IMR-90 (cell line): ENCODE measurements at regions not wholly inside any gene's neighbourhood (a gene's known extent, or its start where the extent isn't known, plus 50 kb on each side); places are given as distances from the start of the nearest gene placed in this dataset.

ENCODE experiments used
- ATAC-seq: fragments of 200-7000 bp; cut with Tn5 transposase; 2 replicates; pipeline ENCODE4 v1.9.1; 2020; ENCODE audit warnings: low read depth, mild to moderate bottlenecking, moderate library complexity
- BruUV-seq: library from RNA; stranded (reverse); fragments of 400-500 nt; replicated peaks from 2 replicates; lab custom pipeline; 2021; lab: Mats Ljungman, UMichigan
- CTCF ChIA-PET: fragments of 300-600 bp; formaldehyde crosslinking; extraction: SDS; loops from one replicate; lab custom pipeline; 2021; ENCODE audit warnings: antibody characterized with exemption; lab: Yijun Ruan, JAX
- POLR2A ChIA-PET: fragments of 300-600 bp; sonication (Branson Sonifier 250); formaldehyde crosslinking; loops from one replicate; lab custom pipeline; 2022; ENCODE audit warnings: antibody characterized with exemption; ENCODE audit not compliant: unreplicated experiment; lab: Charles Lee
- DNase-seq: peaks from one replicate; pipeline ENCODE4 v3.0.0; 2013
- H2AFZ ChIP-seq: replicated peaks from 2 replicates; pipeline ENCODE3; 2013; ENCODE audit warnings: low read length, mild to moderate bottlenecking; ENCODE audit not compliant: poor library complexity
- H2AK5ac ChIP-seq: 2 replicates; pipeline ENCODE4 v1.6.1; 2013; ENCODE audit warnings: low read depth, low read length, inconsistent platforms
- H2AK9ac ChIP-seq: replicated peaks from 2 replicates; pipeline ENCODE3; 2013; ENCODE audit warnings: mild to moderate bottlenecking, low read depth, low read length, moderate library complexity; ENCODE audit not compliant: poor library complexity
- H2BK120ac ChIP-seq: 2 replicates; pipeline ENCODE4 v1.6.1; 2013; ENCODE audit warnings: low read depth, low read length, inconsistent platforms
- H2BK15ac ChIP-seq: 3 replicates; pipeline ENCODE4 v1.6.1; 2013; ENCODE audit warnings: low read depth, low read length, inconsistent platforms
- H2BK20ac ChIP-seq: 2 replicates; pipeline ENCODE4 v1.6.1; 2013; ENCODE audit warnings: low read depth, mild to moderate bottlenecking, inconsistent platforms, low read length, moderate library complexity
- H2BK5ac ChIP-seq: 2 replicates; pipeline ENCODE4 v1.6.1; 2013; ENCODE audit warnings: mild to moderate bottlenecking, low read depth, low read length, inconsistent platforms; ENCODE audit not compliant: poor library complexity, severe bottlenecking
- H3K14ac ChIP-seq: replicated peaks from 2 replicates; pipeline ENCODE4 v1.6.1; 2013; ENCODE audit warnings: low read depth, low read length, inconsistent platforms
- H3K18ac ChIP-seq: 2 replicates; pipeline ENCODE4 v1.6.1; 2013; ENCODE audit warnings: low read depth, low read length, control low read depth
- H3K23ac ChIP-seq: 2 replicates; pipeline ENCODE4 v1.6.1; 2013; ENCODE audit warnings: low read depth, low read length, inconsistent platforms
- H3K27ac ChIP-seq: 2 replicates; pipeline ENCODE4 v1.5.1; 2013; ENCODE audit warnings: mild to moderate bottlenecking, control low read depth, low read length; ENCODE audit not compliant: insufficient read depth
- H3K27me3 ChIP-seq: 2 replicates; pipeline ENCODE4 v1.6.1; 2013; ENCODE audit warnings: low read length; ENCODE audit not compliant: control insufficient read depth, insufficient read depth
- H3K36me3 ChIP-seq: 2 replicates; pipeline ENCODE4 v1.6.1; 2013; ENCODE audit warnings: low read length, mixed read lengths; ENCODE audit not compliant: control insufficient read depth, insufficient read depth
- H3K4ac ChIP-seq: 2 replicates; pipeline ENCODE4 v1.6.1; 2013; ENCODE audit warnings: low read depth, low read length, inconsistent platforms
- H3K4me1 ChIP-seq: 2 replicates; pipeline ENCODE4 v1.6.1; 2013; ENCODE audit warnings: low read length, mixed read lengths; ENCODE audit not compliant: control insufficient read depth, insufficient read depth
- H3K4me2 ChIP-seq: 2 replicates; pipeline ENCODE4 v1.6.1; 2013; ENCODE audit warnings: low read depth, mild to moderate bottlenecking, control low read depth, low read length, moderate library complexity
- H3K4me3 ChIP-seq: 2 replicates; pipeline ENCODE4 v1.5.1; 2013; ENCODE audit warnings: low read depth, mild to moderate bottlenecking, control low read depth, low read length, moderate library complexity; ENCODE audit not compliant: insufficient read depth
- H3K56ac ChIP-seq: 2 replicates; pipeline ENCODE4 v1.6.1; 2013; ENCODE audit warnings: low read length, inconsistent platforms; ENCODE audit not compliant: insufficient read depth; ENCODE audit errors: extremely low read depth
- H3K79me1 ChIP-seq, 2 experiments: 2 replicates each; pipeline ENCODE4 v1.6.1; 2013; ENCODE audit warnings: low read length in 2 of 2, inconsistent platforms in 1 of 2, low read depth in 1 of 2
- H3K9ac ChIP-seq: 2 replicates; pipeline ENCODE4 v1.6.1; 2013; ENCODE audit warnings: low read depth, low read length, control low read depth
- H3K9me1 ChIP-seq: 2 replicates; pipeline ENCODE4 v1.6.1; 2013; ENCODE audit warnings: low read length, inconsistent platforms; ENCODE audit not compliant: insufficient read depth
- H3K9me3 ChIP-seq: 2 replicates; pipeline ENCODE4 v1.6.1; 2013; ENCODE audit warnings: low read length; ENCODE audit not compliant: control insufficient read depth, insufficient read depth
- H4K20me1 ChIP-seq: 2 replicates; pipeline ENCODE4 v1.6.1; 2013; ENCODE audit warnings: low read length, inconsistent platforms; ENCODE audit not compliant: insufficient read depth
- H4K5ac ChIP-seq: 2 replicates; pipeline ENCODE4 v1.6.1; 2013; ENCODE audit warnings: mild to moderate bottlenecking, low read depth, low read length, control low read depth
- H4K8ac ChIP-seq, 2 experiments: 2 replicates each; pipeline ENCODE4 v1.6.1; 2013; ENCODE audit warnings: low read depth in 2 of 2, low read length in 2 of 2, control low read depth in 1 of 2, inconsistent platforms in 1 of 2
- H4K91ac ChIP-seq: 2 replicates; pipeline ENCODE4 v1.6.1; 2013; ENCODE audit warnings: low read depth, low read length, inconsistent platforms; ENCODE audit not compliant: insufficient read depth
- CEBPB ChIP-seq: IDR thresholded peaks from 2 replicates; pipeline ENCODE4 v1.6.1; 2012; ENCODE audit warnings: low read depth, low read length, improper control_type of control experiment
- POLR2A ChIP-seq: IDR thresholded peaks from 2 replicates; pipeline ENCODE4 v1.6.1; 2012; ENCODE audit warnings: mild to moderate bottlenecking, low read depth, low read length
- SMC3 ChIP-seq: fragments of 150-350 bp; IDR thresholded peaks from 2 replicates; pipeline ENCODE4 v1.6.1; 2016; ENCODE audit warnings: low read depth, mild to moderate bottlenecking, antibody characterized with exemption, low read length, moderate library complexity
- WGBS, 2 experiments: methylation state at CpG; one replicate each; pipeline versions ENCODE4 v1.1.5 to v1.1.7; 2013; ENCODE audit warnings: missing lambda C conversion rate in 2 of 2; ENCODE audit not compliant: insufficient read length in 1 of 2; ENCODE audit errors: extremely low coverage in 2 of 2; 5-methylcytosine and 5-hydroxymethylcytosine counted together
- dilution Hi-C: fragments of 300-500 bp; cut with HindIII; formaldehyde crosslinking; loops from one replicate; pipeline ENCODE4 v1.14.3; 2018; ENCODE audit warnings: low sequenced_read_pairs; ENCODE audit not compliant: unreplicated experiment
- in situ Hi-C: fragments of 300-500 bp; cut with MboI; formaldehyde crosslinking; loops from 3 replicates; pipeline ENCODE4 v1.14.3; 2019; ENCODE audit warnings: low sequenced_read_pairs, inconsistent platforms, mixed read lengths
- intact Hi-C: fragments of 100-400 bp; cut with micrococcal nuclease; formaldehyde crosslinking; loops from 2 replicates; pipeline ENCODE4 v1.10.0; 2022
- TF ChIP-seq, protein P1 (sequence below): fragments of 150-350 bp; IDR thresholded peaks from 2 replicates; pipeline ENCODE4 v1.6.1; 2017; ENCODE audit warnings: mild to moderate bottlenecking, antibody characterized with exemption, low read length, low read depth

- no peak overlapping the region for H2BK120ac ChIP-seq
- no peak overlapping the region for H3K9ac ChIP-seq
- H3K4me2 ChIP-seq, result no peak overlapping the region
- H3K18ac ChIP-seq, result no peak overlapping the region
- no peaks in the 10 kb centered on the region for H3K36me3 ChIP-seq
- no peaks in the 10 kb centered on the region for H4K20me1 ChIP-seq
- no peak overlapping the region for H4K91ac ChIP-seq
- no peaks in the 10 kb centered on the region for H3K9me1 ChIP-seq
- intact Hi-C loops (no loop called here), dilution Hi-C loops (no loop called here), in situ Hi-C loops (no loop called here)
- DNase-seq, result no peak
- TF ChIP-seq POLR2A (no peak), SMC3 (no peak), CEBPB (no peak)
- TF ChIP-seq, protein P1, sequence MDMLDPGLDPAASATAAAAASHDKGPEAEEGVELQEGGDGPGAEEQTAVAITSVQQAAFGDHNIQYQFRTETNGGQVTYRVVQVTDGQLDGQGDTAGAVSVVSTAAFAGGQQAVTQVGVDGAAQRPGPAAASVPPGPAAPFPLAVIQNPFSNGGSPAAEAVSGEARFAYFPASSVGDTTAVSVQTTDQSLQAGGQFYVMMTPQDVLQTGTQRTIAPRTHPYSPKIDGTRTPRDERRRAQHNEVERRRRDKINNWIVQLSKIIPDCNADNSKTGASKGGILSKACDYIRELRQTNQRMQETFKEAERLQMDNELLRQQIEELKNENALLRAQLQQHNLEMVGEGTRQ, result no peak
- H3K79me1 ChIP-seq, result no peaks in the 10 kb centered on the region
- no peak overlapping the region for H3K14ac ChIP-seq
- H2BK5ac ChIP-seq, result no peak overlapping the region
- H3K27ac ChIP-seq, result no peak overlapping the region
- no peak overlapping the region for H3K56ac ChIP-seq
- H3K4me1 ChIP-seq, result no peaks in the 10 kb centered on the region
- ChIA-PET POLR2A (no interaction called here), CTCF (no interaction called here)
- H3K27me3 ChIP-seq, result no peaks in the 10 kb centered on the region
- H2AK9ac ChIP-seq, result no peak overlapping the region
- H4K5ac ChIP-seq, result no peak overlapping the region
- no peak overlapping the region for H2BK15ac ChIP-seq
- H3K23ac ChIP-seq, result no peak overlapping the region
- peaks cover 36% of the 10 kb centered on the region for H3K9me3 ChIP-seq
- BruUV-seq, result no TSS peak
- H3K4ac ChIP-seq, result no peak overlapping the region
- no peak overlapping the region for H2AFZ ChIP-seq
- no peak overlapping the region for H4K8ac ChIP-seq
- H2BK20ac ChIP-seq, result no peak overlapping the region
- ATAC-seq, result no peak
- WGBS, 2 experiments, result 54% methylated on average over 8 of the region's 15 CpGs; no CpG with 5 or more reads in 1 of the 2 experiments
- no peak overlapping the region for H2AK5ac ChIP-seq
- H3K4me3 ChIP-seq, result no peak overlapping the region
Measured at GRCh38 chr5:2165203-2165602, 282.5 kb upstream of the IRX4 start.
